Activated T-cell treated with anti-CD3 and anti-CD28 coated beads, Interleukin-2, amount 50 U/mL, for 48 hours (primary cell): ENCODE measurements at regions not wholly inside any gene's neighbourhood (a gene's known extent, or its start where the extent isn't known, plus 50 kb on each side); places are given as distances from the start of the nearest gene placed in this dataset.

ENCODE experiments used
- DNase-seq, 2 experiments: peaks; one replicate each; pipeline ENCODE4 v3.0.0-alpha.2; 2020

DNA sequence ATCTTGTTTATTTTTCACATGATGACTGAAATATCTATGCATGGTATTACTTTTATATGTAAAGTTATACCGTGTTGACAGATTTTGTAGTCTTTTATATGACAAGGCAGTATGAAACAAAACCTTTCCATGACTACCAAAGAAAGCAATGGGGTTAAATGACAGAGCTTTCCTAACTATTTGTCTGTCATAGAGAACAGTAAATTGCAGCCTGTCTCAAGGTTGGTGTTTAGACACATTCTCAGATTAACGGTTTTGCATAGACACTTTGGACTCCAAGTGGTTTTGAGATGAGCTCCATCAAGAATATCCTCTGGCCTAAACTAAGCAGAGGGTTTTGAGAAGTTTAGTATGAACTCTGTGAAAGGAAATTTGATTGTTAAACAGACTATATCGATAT, 180.7 kb upstream of the TENM3 start:
- DNase-seq = no peak

DNA sequence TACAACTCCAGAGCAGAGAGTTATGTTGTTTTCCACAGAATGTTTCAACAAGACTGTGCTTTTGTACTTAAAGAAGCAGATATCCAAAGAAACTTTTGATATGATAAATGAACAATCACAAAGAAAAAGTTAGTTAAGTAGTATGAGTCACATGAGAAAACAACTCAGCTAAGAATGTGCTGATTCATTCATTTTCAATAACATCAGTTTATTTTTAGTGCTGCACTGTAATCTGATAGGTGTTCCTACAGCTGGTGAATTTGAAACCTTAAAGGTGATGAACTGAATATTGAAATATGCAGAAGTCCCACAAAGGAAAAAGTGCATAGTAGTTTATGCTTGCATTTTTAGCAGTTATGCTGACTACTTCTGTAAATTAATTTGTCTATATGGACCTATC, 180.3 kb upstream of the TENM3 start:
- no peak for DNase-seq

DNA sequence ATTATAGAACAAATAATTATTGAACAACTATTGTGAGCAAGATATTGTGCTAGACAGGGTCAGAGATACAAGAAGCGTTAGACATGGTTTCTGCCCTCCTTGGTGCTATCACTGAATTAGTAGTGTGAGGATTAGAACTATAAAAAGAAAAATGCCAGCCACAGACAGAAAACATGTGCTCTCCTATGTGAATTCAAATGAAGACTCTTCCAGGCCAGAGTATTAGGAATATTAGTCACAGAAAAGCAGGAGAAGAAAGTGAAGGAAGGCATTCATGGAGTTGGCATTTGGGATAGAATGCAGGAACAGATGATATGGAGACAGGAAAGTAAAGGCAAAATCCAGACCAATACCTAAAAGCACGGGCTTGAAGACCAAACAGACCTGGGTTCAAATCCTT, 179.6 kb upstream of the TENM3 start:
- no peak for DNase-seq

DNA sequence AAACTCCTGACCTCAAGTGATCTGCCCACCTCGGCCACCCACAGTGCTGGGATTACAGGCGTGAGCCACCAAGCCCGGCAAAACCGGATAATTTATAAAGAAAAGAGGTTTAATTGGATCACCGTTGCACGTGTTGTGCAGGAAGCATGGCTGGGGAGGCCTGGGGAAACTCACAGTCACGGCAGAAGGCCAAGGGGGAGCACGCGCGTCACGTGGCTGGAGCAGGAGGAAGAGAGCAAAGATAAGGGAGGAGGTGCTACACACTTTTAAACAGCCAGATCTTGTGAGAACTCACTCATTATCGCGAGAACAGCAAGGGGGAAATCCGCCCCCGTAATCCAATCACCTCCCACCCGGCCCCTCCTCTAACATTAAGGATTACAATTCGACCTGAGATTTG, 177.9 kb upstream of the TENM3 start:
- no peak for DNase-seq

DNA sequence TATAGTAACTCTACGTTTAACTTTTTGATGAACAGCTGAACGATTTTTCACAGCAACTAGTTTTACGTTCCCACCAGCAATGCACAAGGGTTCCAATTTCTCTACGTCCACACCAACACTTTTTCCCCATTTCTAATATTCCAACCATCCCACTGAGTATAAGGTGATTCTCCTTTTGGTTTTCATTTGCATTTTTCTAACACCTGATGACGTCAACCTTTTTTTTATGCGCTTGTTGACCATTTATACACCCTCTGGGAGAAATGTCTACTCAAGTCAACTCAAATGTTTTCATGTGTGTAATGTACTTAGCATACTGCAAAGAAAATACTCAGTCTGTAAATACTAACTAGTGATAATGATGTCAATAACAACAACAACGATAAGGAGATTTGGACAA, 177.2 kb upstream of the TENM3 start:
- DNase-seq = no peak

DNA sequence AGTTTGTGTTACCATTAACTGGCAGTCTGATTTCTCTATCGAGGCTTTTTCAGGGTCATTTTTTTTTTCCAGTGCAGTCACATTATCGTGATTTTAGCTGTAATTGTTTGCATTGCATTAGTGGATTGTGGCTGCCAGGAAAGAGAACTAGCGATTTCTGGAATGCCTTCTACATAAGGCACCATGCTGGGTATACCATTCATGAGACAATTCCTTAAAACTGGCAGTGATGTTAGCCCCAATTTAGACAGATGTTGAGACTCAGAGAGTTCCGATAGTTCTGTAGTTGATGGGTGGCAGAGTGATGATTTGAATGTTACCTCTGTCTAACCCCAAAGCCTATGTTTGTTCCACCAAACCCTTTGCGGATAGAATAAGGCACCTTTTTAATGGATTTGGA, 175.4 kb upstream of the TENM3 start:
- no peak for DNase-seq

DNA sequence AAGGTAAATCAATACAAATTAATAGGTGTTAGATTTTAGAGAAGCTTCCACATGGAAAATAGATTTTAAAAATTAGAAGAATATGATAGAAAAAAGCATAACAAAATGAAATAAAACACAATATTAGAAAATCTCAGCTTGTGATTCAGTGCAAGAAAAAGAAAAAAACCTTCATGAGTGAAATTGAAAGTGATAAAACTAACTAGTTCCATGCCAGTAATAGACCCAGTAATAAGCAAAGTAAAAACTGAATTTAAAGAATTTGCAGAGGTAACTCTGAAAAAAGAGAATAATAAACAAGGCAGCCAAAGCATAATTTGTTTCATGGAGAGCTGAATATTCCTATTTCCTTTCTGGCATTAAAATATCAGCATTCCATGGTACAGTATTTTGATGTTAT, 174.3 kb upstream of the TENM3 start:
- no peak for DNase-seq

DNA sequence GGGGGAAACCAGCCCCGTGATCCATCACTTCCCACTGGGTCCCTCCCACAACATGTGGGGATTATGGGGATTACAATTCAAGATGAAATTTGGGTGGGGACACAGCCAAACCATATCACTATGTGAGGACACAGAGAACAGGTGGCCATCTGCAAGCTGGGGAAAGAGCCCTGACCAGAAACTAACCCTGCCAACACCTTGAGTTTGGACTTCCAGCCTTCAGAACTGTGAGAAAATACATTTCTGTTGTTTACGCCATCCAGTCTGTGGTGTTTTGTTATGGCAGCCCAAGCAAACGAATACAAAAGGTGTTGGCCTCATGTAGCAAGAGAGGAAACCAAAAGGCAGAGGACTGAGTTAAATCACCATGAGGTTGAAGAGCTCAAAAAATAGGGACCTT, 169.9 kb upstream of the TENM3 start:
- DNase-seq = no peak

DNA sequence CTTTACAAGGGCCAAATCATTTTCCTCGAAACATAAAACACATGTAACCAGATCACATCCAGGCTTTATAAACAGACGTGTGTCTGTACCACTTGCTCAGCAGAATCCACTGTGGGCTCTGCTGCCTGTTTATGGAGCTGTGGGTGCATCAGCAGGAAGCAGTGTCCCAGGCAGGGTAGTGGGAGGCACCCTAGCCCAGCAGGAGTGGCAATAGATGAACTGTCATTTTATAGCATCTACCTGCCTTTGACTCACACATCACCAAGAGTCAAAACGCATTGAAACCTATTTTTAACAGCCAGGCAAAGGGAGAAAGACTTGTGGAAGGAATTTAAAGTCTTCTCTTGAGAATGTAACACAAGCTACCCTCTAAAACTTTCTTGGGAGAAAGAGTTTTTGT, 169.1 kb upstream of the TENM3 start:
- no peak for DNase-seq

DNA sequence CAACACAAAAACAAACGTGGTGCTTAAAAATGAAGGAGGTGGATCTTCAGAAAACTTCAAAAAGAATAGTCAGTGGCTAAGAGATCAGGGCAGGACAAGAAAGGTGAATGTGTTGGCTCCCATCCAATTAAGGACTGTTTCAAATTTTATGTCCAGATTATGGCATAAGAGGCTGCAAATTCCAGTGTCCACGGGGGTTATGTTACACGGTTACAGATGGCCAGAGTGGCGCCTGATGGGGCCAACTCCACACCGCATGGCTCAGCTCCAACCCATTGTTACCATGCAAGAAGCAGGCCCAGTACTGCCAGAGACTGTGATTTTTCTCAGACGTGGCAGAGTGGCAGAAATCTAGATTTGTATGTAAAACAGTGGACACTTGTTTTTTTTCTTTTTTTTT, 168.4 kb upstream of the TENM3 start:
- DNase-seq = no peak

DNA sequence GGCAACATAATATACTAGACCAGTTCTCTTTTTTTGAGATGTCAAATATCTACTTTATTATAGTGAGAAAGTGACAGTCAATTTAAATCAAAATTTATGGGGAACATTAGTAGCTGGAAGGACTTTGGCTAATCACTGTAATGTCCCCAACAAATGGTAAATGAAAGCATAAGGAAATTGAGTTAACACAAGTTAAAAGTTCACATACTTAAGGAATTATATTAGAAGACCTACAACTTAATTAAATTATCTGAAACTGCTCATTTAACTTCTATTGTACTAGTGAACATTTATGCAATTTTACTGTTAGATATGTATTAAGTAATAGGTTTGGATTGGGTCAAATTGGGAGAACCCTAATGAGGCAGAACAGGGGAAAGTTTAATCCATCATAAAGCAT, 160.3 kb upstream of the TENM3 start:
- DNase-seq = no peak

DNA sequence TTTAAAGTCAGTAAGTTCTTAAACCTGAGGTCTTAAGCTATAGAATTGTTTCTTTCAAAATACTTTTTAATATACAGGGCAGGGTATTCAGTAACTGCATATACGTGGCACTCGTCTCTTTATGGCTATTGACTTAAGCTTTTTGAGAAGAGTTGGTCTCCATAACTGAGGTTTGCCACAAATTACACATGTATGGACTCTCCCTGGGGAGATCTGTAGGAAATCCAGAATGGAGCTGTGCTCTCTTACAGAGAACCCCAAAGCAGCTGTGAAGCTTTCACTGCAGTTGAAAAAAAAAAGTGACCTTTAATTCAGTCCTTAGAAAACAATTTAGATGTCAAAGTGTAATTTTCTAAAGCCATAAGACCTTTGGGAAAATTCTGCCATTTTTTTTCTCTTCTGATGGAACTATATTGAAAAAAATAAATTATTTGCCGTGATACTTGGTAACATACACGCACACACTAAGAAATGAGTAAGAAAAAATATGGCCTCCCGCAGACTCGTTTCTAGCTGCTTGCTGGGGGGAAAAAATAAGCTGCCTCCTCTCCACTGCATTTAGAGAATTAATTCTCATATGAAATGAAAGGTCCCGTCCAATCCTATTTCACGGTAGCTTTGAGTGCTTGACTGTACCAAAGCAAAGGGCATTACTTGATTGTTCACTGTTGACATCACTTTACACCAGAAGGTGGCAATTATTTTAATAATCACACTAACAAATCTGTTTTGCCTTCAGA, 159.4 kb upstream of the TENM3 start:
- no peak for DNase-seq

DNA sequence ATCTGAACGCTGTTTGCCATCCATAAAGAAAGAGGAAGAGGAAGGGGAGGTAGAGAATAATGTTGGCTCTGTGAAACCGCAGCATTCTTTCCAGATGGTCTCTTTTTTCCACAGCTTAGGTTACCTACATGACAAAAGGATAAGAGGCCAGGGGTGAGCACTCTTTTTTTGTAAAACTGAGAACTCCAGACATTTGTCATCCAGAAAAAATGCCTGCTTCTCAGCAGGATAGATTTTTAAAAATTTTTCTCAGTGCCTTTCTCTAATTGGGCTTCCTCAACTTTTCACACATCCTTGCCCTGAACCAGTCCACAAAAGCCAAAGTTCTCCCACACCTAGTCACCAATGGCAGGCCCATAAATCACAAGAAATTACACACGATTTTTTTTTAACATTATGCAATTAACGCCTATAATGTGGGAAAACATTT, 158.1 kb upstream of the TENM3 start:
- DNase-seq = no peak

DNA sequence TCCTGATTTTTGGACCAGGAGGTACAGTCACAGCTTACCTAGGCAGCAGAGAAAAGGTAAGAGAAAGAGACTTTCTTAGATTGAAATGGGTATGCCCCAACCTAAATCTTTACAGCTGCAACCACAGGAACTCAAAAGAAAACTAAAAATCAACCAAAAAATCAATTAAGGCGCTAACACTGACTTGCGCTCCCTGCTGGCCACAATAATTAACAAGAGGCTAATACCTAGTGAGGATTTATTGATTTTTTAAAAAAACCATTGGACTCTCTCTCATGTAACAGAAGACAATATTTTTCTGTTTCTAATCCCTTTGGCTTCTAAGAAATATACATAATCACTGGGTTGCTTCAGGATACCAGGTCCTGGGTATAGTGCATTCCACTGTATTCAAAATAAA, 153.9 kb upstream of the TENM3 start:
- DNase-seq = no peak

DNA sequence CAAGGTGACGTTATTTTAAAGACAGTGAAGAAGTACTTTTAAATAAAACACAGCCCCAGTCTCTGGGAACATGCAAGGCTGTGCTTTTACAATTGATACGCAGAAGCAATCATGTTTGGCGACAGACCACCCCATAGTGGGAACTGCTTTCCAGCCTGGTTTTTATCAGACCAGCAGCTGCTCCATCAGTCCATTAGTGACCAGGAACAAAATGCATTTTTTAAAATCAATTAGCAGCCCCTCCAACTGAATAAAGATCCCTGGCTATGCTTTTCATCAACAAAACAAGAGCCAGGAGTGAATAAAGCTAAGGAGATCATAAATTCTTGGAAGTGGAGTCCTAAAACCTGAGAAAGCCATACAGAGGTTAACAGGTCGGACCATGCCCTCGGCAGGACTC, 153.0 kb upstream of the TENM3 start:
- no peak for DNase-seq

DNA sequence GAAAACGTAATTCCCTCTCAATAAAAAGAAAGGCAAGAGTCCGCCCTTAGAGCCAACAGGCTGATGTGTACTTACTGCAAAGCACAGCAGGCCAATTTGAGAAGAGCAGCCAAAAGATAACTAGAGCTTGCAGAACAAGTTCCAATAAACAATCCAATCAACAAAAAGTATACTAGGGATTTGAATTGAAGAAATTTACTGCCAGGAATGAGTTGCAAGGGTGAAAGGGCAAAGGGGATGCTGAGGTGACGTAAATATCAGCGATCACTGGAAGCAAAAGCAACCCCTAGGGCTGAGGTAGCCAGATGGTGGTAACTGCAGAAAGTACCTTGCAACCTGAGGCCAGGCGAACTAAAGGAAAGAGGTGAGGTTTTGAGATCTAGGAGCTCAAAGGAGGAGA, 152.1 kb upstream of the TENM3 start:
- no peak for DNase-seq

DNA sequence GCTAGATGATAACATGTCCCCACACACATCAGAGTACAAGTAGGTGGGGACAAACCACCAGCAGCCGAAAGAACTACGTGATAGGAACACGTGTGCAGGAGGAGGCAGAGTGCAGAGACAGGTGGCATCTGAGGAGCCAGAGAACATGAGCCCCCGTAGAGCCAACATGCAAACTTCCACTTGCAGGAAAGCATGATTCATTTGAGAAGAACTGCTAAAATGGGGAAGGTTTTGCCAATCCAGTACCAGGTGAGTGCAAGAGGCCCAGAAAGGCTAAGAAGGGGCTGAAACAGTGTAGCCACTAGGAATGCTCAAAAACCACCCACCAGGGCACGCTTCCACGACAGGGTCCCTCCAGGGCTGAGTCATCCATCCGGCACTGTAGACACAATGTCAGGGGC, 149.8 kb upstream of the TENM3 start:
- DNase-seq = no peak

DNA sequence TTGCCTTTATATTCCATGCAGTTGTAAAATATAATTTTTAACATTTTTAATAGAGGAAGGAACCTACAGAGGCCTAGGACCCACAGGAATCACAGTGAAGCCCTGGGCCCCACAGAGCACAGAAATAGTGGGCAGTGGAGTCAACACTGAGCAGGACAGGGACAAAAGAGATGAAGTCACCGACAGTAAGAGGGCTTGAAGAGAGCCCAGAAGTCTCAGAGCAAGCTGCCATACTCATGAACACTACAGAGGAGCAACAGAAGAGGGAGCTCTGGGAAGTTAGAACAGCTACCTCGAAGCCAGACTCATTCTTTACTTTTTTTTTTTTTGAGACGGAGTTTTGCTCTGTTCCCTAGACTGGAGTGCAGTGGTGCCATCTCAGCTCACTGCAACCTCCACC, 149.3 kb upstream of the TENM3 start:
- no peak for DNase-seq

DNA sequence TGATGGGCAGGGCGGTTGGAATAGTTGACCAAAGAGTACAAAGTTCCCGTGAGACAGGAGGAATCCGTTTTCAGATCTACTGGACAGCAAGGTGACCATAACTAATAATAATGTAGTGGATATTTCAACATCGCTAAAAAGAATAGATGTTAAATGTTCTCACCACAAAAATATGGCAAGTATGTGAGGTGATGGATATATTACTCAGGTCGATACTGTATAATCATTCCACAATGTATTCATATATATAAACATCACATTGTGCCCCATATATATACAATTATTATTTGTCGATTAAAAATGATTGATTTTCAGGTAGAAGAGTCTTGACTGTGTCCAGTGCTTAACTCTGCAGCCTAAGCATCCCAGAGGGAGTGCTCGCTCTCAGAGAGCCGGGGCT, 141.6 kb upstream of the TENM3 start:
- no peak for DNase-seq

DNA sequence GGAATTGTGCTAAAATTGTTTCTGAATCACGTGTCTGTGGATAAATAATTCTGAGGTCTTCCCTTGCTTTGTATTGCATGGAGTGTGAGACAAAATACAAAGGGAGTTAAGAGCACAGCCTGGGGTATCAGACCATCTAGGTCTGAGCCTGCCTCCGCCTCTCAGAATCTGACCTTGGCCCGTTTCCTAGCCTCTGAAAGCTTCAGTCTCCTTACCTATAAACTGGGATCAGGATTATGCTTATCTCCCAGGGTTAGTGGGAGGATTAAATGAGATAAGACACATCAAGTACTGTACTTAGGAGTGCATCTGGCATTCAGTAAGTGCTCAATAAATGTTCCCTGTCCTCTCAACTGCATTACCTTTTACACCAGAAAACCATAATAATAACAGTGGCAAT, 140.6 kb upstream of the TENM3 start:
- no peak for DNase-seq

DNA sequence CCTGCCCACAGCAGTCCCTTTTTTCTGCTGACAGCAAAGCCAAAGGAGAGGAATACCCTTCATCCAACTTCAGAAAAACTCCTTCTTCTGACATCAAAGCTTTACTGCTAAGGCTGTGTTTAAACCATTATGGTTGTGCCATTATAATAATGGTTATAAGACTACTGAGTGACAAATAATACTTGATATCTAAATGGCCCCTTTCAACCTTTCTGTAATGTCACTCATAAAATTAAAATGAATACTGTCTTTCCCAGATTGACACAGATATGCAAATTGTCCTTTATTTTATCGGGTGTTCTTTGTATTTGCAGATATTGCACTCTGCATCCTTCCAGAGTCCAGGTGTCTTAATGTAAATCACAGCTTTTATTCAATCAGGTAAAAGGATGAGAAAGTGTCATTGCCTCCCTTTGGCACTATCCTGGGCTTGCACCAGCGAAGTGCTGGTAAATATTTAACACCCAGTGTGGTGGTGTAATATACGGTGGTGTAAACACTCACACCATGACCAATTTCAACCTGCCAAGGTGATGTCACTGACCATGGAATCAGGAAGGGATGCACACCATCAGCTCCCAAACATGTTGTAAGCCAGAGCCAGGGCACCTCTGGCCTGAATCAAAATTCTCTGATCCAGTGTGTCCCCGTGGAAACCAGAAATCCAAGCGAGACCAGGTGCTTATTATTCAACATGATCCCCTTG, 139.4 kb upstream of the TENM3 start:
- DNase-seq = no peak

DNA sequence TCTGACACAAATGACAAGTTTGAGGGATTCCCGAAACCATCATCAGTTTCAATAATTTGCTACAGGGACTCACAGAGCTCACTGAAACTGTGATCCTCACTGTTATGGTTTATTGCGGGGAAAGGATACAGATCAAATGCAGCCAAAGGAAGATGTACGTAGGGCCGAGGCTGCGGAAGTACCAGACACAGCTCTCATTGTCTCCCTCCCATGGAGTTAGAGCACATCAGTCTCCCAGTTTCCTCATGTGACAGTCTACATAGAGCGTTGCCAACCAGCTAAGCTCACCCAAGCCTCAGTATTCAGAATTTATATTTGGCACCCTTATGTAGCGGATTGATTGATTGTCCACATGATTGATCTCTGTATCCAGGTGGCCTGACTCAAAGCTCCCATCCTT, 137.8 kb upstream of the TENM3 start:
- no peak for DNase-seq

DNA sequence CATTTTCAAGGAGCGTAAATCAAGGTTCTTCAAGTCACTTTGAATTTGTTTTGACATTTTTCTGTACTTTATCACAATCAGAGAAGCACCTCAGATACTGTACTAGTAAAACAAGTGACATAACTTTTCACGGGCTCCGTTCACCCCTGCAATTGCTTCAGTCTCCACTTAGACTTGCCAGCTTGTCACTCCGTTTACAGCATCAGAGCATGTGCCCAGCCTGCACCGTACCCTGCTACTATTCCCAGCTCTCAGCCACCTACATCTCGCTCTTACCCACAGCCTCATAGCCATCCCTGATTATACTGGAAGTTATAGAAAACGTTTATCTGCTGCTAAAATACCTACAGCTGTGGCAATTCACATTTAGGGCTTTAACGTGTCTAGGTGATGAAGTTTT, 135.3 kb upstream of the TENM3 start:
- no peak for DNase-seq

DNA sequence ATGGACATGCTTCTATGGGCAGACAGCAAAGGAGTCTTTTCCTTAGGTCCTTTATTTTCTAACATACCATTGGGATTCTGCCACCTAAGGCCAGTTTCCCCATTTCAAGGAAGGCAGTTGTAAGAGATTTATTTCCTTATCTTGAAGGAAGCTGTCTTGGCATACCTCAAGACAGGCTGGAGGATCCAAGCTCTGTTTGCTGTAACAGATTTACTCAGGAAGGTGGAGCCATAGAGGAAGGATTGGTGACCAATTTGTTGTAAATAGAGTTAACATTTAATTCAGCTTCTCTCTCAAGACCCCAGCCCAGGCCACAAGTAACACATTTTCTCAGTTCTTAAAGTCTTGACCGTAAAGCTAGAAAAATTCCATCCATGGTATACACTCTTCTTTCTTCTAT, 131.6 kb upstream of the TENM3 start:
- DNase-seq = no peak

DNA sequence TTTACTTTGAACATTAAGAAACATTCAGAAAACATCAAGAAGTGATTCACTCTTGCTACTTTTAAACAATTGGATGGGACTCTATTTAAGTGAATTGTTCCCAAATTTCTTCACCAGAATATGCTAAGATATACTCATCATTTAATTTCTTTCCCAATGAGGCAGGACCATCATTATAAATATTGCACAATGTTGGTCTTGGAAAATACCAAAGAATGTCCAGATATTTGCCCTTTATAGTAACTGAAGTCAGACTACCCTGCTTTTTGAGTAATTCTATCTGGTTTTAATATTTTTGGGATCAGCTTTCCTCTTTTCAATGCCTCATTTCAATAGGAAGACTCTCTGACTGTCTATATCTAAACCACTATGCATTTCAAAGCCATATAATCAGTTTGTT, 129.4 kb upstream of the TENM3 start:
- DNase-seq = no peak
